Panc1 (cell line): ENCODE measurements at regions not wholly inside any gene's neighbourhood (a gene's known extent, or its start where the extent isn't known, plus 50 kb on each side); places are given as distances from the start of the nearest gene placed in this dataset.

Experiments used
- TF ChIP-seq, protein P1 (sequence below): fragments of 450-650 bp; IDR thresholded peaks from 2 replicates; pipeline ENCODE4 v1.5.1; 2017; ENCODE audit warnings: mild to moderate bottlenecking
- TF ChIP-seq, protein P2 (sequence below), 2 experiments: IDR thresholded peaks; 2 replicates each; pipeline ENCODE4 v1.6.1; 2011 to 2012; ENCODE audit warnings: low read depth in 2 of 2, control low read depth in 1 of 2, low read length in 1 of 2, mild to moderate bottlenecking in 1 of 2, moderate library complexity in 1 of 2; ENCODE audit not compliant: insufficient read depth in 1 of 2

DNA sequence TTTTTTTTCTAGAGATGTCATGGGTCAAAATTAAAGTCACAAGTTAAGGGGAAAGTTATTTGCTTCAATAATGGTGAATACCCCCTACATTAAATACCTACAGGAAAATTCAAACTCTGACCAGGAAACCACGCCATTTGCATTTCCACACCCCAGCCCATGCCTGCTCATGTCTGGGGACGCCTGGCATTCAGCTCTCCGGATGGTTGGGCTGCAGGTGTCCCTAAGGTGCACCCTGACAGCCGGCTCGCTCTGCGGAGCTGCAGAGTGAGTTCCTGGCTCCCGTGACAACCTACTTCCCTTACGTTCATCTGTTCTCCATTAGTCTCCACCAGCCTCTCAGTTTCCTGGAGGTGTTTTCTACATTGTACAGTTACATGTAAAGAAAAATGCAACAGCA is 122.7 kb upstream of the RIOK3 start:
- TF ChIP-seq, protein P1, sequence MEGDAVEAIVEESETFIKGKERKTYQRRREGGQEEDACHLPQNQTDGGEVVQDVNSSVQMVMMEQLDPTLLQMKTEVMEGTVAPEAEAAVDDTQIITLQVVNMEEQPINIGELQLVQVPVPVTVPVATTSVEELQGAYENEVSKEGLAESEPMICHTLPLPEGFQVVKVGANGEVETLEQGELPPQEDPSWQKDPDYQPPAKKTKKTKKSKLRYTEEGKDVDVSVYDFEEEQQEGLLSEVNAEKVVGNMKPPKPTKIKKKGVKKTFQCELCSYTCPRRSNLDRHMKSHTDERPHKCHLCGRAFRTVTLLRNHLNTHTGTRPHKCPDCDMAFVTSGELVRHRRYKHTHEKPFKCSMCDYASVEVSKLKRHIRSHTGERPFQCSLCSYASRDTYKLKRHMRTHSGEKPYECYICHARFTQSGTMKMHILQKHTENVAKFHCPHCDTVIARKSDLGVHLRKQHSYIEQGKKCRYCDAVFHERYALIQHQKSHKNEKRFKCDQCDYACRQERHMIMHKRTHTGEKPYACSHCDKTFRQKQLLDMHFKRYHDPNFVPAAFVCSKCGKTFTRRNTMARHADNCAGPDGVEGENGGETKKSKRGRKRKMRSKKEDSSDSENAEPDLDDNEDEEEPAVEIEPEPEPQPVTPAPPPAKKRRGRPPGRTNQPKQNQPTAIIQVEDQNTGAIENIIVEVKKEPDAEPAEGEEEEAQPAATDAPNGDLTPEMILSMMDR, result no peak
- TF ChIP-seq, protein P2, sequence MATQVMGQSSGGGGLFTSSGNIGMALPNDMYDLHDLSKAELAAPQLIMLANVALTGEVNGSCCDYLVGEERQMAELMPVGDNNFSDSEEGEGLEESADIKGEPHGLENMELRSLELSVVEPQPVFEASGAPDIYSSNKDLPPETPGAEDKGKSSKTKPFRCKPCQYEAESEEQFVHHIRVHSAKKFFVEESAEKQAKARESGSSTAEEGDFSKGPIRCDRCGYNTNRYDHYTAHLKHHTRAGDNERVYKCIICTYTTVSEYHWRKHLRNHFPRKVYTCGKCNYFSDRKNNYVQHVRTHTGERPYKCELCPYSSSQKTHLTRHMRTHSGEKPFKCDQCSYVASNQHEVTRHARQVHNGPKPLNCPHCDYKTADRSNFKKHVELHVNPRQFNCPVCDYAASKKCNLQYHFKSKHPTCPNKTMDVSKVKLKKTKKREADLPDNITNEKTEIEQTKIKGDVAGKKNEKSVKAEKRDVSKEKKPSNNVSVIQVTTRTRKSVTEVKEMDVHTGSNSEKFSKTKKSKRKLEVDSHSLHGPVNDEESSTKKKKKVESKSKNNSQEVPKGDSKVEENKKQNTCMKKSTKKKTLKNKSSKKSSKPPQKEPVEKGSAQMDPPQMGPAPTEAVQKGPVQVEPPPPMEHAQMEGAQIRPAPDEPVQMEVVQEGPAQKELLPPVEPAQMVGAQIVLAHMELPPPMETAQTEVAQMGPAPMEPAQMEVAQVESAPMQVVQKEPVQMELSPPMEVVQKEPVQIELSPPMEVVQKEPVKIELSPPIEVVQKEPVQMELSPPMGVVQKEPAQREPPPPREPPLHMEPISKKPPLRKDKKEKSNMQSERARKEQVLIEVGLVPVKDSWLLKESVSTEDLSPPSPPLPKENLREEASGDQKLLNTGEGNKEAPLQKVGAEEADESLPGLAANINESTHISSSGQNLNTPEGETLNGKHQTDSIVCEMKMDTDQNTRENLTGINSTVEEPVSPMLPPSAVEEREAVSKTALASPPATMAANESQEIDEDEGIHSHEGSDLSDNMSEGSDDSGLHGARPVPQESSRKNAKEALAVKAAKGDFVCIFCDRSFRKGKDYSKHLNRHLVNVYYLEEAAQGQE (IDR thresholded peaks at IDR 0.05; ENCODE audit: insufficient read depth in 1 of 2, low read depth in 2 of 2, low read length in 1 of 2), result no peak
